ENCODE measurements at regions not wholly inside any gene's neighbourhood (a gene's known extent, or its start where the extent isn't known, plus 50 kb on each side); places are given as distances from the start of the nearest gene placed in this dataset.
"Not testable (repeated sequence)": the region's sequence is repeated elsewhere in the genome, so short reads cannot be mapped to it uniquely, and the experiment has no call there.

DNA sequence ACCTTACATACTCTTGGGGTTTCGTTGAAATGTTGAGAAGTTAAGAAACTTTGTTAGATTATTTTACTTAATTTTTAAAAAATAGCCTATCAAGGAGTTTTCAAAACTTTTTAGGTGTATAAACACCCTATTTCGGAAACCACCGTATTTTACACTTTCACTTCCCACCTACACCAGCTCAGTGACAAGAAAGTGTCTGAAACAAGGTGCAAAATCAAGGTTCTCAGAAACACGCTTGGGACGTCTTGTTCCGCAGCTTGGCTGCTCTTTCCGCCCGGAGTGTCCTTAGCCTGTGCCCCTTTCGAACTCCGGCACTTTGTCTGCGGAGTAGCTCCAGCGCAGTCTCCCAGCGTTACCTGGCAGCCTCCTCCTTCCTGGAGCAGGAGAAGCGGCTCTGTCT is 233.8 kb upstream of the PLGLB1 start:
- H3K4me2 ChIP-seq; H3K27me3 ChIP-seq (ENCODE audit: insufficient read depth, low read depth); H3K4me1 ChIP-seq (ENCODE audit: low read depth, poor library complexity, severe bottlenecking); H3K4me3 ChIP-seq (IDR thresholded peaks at IDR 0.05; ENCODE audit: insufficient read depth, low read depth, low read length); H3K79me2 ChIP-seq (ENCODE audit: insufficient read depth, low read depth); H3K9ac ChIP-seq; H2AFZ ChIP-seq (ENCODE audit: low read depth); H3K27ac ChIP-seq; H4K20me1 ChIP-seq (ENCODE audit: insufficient read depth); H3K36me3 ChIP-seq (ENCODE audit: insufficient read depth): not testable (repeated sequence)

DNA sequence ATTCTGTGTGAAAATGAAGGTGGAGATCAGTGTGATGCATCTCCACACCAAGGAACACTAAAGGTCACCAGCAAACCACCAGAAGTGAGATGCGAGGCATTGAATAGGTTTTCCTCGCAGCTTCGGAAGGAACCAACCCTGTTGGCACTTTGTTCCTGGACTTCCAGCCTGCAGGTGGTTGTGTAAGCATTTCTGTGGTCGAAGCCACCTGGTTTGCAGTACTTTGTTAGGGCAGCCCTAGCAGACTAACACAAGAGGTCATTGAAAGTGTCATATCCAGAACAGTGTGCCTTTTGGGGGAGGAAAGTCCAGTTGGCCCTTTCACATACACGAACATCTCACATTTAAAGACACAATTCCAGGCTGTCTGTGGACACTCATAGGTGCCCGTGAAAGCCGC is 237.2 kb upstream of the PLGLB1 start:
- H3K27me3 ChIP-seq (ENCODE audit: insufficient read depth, low read depth); H3K4me3 ChIP-seq (IDR thresholded peaks at IDR 0.05; ENCODE audit: insufficient read depth, low read depth, low read length); H3K79me2 ChIP-seq (ENCODE audit: insufficient read depth, low read depth); H3K36me3 ChIP-seq (ENCODE audit: insufficient read depth); H3K9ac ChIP-seq; H3K4me1 ChIP-seq (ENCODE audit: low read depth, poor library complexity, severe bottlenecking); H3K4me2 ChIP-seq; H3K27ac ChIP-seq; H2AFZ ChIP-seq (ENCODE audit: low read depth); H4K20me1 ChIP-seq (ENCODE audit: insufficient read depth): not testable (repeated sequence)

DNA sequence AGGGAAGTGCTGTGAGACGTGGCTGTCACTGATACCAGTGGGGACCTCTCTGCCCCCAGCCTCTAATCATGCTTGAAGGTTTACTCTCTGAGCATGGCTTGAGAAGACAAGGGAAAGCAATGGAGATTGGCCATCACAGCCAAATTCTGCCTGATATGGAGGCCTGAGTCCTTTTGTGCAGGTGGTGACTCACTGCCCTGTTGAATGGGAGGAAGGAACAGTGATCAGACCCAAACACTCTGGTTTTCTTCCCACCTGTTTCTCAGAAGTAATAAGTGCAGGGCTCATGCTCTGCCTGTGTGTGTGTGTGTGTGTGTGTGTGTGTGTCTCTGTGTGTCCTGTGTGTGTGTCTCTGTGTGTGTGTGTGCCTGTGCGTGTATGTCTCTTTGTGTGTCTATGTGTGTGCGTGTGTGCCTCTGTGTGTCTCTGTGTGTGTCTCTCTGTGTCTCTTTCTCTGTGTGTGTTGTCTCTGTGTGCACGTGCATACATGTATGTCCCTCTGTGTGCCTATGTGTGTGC is 240.6 kb upstream of the PLGLB1 start:
- not testable (repeated sequence) for H3K27me3 ChIP-seq (ENCODE audit: insufficient read depth, low read depth); H3K9ac ChIP-seq; H4K20me1 ChIP-seq (ENCODE audit: insufficient read depth); H3K4me2 ChIP-seq; H2AFZ ChIP-seq (ENCODE audit: low read depth); H3K4me3 ChIP-seq (IDR thresholded peaks at IDR 0.05; ENCODE audit: insufficient read depth, low read depth, low read length); H3K36me3 ChIP-seq (ENCODE audit: insufficient read depth); H3K27ac ChIP-seq; H3K79me2 ChIP-seq (ENCODE audit: insufficient read depth, low read depth)
- peaks cover 11% of the 10 kb centered on the region for H3K4me1 ChIP-seq (ENCODE audit: low read depth, poor library complexity, severe bottlenecking)

DNA sequence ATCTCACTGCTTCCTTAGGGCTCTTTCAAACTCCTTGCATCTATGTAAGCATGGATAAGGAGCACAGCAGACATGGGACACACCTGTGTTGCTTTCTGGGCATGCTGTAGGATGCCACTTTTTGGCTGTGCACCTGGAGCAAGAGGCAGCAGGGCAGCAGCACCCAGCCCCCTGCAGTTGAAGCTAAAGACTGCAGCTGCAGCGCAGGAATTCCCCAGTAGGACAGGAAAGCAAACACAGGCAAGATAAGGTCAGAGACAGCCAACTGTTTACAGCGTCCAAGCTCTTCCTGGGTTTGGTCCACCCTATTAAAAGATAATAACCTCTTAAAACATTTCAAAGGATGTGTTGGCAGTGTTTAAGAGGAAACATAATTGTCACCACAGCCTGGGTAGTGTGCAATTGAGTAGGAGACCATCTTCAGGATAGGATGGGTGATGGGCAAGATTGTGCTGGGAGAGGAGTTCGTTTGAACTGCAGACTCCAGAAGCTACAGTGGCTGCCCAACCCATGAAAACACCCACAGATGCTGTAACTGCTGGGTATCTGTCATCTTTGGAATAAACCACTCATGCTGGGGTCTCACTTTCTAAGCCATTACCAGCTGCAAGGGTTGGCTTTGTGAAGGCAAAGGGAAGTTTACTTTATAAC is 242.3 kb upstream of the PLGLB1 start:
- H3K9ac ChIP-seq; H3K36me3 ChIP-seq (ENCODE audit: insufficient read depth); H4K20me1 ChIP-seq (ENCODE audit: insufficient read depth): not testable (repeated sequence)

DNA sequence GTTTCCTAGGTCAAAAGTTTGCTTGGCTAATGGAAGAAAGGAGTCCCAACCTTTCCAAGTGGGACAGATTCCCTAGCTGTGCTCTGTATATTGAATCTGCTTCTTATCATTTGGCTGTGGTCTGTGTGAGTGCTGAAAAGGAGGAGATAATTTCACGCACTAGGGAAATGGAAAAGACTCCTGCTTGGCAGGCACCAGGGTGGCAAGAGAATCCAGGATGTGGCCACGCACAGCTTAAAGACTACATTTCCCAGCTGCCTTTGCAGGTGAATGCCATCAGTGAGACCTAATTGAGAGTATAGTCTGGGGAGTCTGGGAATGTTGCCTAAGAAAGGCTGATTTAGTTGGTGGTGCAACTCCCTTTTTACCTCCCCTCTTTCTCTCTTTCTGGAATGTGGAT is 253.5 kb upstream of the PLGLB1 start:
- H3K9ac ChIP-seq; H3K4me2 ChIP-seq; H4K20me1 ChIP-seq (ENCODE audit: insufficient read depth); H3K4me1 ChIP-seq (ENCODE audit: low read depth, poor library complexity, severe bottlenecking); H3K4me3 ChIP-seq (IDR thresholded peaks at IDR 0.05; ENCODE audit: insufficient read depth, low read depth, low read length); H2AFZ ChIP-seq (ENCODE audit: low read depth); H3K79me2 ChIP-seq (ENCODE audit: insufficient read depth, low read depth); H3K36me3 ChIP-seq (ENCODE audit: insufficient read depth); H3K27ac ChIP-seq; H3K27me3 ChIP-seq (ENCODE audit: insufficient read depth, low read depth): not testable (repeated sequence)

More for the DNA sequence above, 242.3 kb upstream of the PLGLB1 start:
- H3K4me3 ChIP-seq (IDR thresholded peaks at IDR 0.05; ENCODE audit: insufficient read depth, low read depth, low read length); H3K27ac ChIP-seq; H3K79me2 ChIP-seq (ENCODE audit: insufficient read depth, low read depth); H3K27me3 ChIP-seq (ENCODE audit: insufficient read depth, low read depth); H2AFZ ChIP-seq (ENCODE audit: low read depth); H3K4me2 ChIP-seq: not testable (repeated sequence)
- peaks cover 11% of the 10 kb centered on the region for H3K4me1 ChIP-seq (ENCODE audit: low read depth, poor library complexity, severe bottlenecking)

DNA sequence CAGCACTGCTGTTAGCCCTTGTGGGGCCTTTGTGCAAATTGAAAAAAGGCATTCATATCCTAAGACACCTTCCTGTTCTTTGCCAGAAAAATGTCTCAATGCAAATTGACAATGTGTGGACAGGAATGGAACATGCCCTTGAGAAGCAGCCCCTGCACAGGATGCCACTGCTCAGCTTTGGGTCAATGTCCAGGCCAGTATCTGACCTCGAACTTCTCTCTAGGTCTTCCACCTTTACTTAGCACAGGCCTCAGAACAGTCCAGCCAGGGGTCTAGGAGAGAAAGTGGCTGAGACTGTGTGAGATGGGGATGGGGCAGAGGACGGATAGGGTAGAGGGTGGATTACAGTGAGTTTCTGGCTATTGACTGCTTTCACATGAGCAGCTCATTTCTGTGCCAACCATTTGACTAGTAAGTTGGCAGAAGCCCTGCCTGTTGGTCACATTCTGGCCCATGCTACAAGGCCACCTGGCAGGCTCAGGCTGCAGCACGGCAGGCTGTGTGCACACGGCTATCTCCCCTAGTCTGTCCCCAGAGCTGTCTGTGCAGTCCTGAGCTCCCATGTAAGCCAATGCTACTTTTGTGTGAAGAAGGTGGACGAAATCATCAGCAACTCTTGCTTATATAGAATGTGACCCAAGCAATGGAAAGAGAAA is 254.5 kb upstream of the PLGLB1 start:
- not testable (repeated sequence) for H3K27me3 ChIP-seq (ENCODE audit: insufficient read depth, low read depth); H3K27ac ChIP-seq; H3K79me2 ChIP-seq (ENCODE audit: insufficient read depth, low read depth); H3K4me1 ChIP-seq (ENCODE audit: low read depth, poor library complexity, severe bottlenecking); H3K4me2 ChIP-seq; H3K4me3 ChIP-seq (IDR thresholded peaks at IDR 0.05; ENCODE audit: insufficient read depth, low read depth, low read length); H3K9ac ChIP-seq; H3K36me3 ChIP-seq (ENCODE audit: insufficient read depth); H2AFZ ChIP-seq (ENCODE audit: low read depth); H4K20me1 ChIP-seq (ENCODE audit: insufficient read depth)

DNA sequence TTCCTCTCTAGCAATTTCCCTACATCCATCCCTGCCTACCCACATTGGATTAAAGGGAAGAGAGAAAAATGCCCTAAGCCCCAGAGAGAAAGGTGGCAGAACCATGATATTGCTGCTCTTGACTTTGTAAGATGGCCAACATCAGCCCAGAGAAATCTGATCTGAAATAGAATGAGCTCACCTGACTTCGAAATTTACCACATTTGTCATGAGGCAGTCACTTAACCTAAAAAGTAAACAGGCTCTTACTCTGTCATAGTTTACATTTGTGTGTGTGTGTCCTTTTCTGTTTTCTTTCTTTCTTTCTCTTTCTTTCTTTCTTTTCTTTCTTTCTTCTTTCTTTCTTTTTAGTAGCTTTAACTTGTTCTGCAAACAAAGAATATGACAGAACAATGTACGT is 255.0 kb upstream of the PLGLB1 start:
- H3K27ac ChIP-seq; H4K20me1 ChIP-seq (ENCODE audit: insufficient read depth); H3K4me1 ChIP-seq (ENCODE audit: low read depth, poor library complexity, severe bottlenecking); H3K79me2 ChIP-seq (ENCODE audit: insufficient read depth, low read depth); H3K4me2 ChIP-seq; H3K27me3 ChIP-seq (ENCODE audit: insufficient read depth, low read depth); H3K4me3 ChIP-seq (IDR thresholded peaks at IDR 0.05; ENCODE audit: insufficient read depth, low read depth, low read length); H2AFZ ChIP-seq (ENCODE audit: low read depth); H3K36me3 ChIP-seq (ENCODE audit: insufficient read depth); H3K9ac ChIP-seq: not testable (repeated sequence)

DNA sequence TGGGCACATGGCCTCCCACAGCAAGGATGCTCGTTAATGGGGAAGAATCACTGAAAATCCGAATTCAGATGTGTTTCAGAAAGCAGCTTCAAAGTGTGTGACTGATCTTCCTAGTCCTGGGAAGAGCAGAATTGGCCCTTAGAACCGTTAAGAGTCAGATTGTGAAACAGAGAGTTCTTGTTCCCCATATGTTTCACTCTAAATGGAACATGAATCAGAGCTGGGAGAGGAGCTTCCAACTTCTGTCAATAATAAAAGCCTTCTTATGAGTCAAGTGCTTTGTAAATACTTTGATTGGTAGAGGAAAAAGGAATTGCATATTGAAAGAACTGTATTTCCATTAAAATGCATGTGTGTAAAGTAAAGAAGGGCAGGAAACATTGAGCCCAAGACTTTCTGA is 256.1 kb upstream of the PLGLB1 start:
- not testable (repeated sequence) for H3K4me2 ChIP-seq; H3K4me1 ChIP-seq (ENCODE audit: low read depth, poor library complexity, severe bottlenecking); H3K27ac ChIP-seq; H3K79me2 ChIP-seq (ENCODE audit: insufficient read depth, low read depth); H3K27me3 ChIP-seq (ENCODE audit: insufficient read depth, low read depth); H2AFZ ChIP-seq (ENCODE audit: low read depth); H3K36me3 ChIP-seq (ENCODE audit: insufficient read depth); H3K9ac ChIP-seq; H3K4me3 ChIP-seq (IDR thresholded peaks at IDR 0.05; ENCODE audit: insufficient read depth, low read depth, low read length); H4K20me1 ChIP-seq (ENCODE audit: insufficient read depth)

DNA sequence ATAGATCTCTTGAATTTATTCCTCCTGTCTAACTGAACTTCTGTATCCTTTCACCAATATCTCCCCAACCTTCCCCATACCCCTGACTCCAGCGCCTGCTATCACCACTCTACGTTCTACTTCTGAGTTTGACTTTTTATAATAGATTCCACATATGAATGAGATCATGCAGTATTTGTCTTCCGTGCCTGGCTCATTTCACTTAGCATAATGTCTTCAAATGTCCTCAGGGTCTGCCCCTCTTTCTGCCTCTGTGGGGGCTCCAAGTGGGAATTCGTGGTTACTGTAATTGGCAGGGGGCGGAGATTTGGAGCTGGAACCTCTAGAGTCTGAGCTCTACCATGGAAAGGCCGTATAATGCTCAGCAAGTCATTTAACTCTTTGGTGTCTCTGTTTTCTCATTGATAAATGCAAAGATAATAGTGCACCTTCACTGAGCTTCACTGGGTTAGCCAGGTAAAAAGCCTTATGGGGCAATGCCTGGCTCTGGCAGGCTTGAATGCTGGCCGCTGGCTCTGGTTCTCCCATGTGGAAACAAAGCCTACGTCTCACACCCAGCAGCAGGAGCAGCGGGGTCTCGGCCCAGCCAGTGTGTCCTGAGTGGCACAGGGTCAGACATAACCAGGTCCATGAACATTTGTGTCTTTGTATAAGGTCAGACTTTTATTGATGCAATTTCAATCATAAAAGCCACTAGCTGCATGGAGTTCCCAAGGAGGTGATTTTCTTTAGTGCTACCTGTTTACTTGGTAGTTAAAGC is 259.1 kb upstream of the PLGLB1 start:
- not testable (repeated sequence) for H3K4me3 ChIP-seq (IDR thresholded peaks at IDR 0.05; ENCODE audit: insufficient read depth, low read depth, low read length); H4K20me1 ChIP-seq (ENCODE audit: insufficient read depth); H3K27me3 ChIP-seq (ENCODE audit: insufficient read depth, low read depth); H3K4me2 ChIP-seq; H2AFZ ChIP-seq (ENCODE audit: low read depth); H3K79me2 ChIP-seq (ENCODE audit: insufficient read depth, low read depth); H3K27ac ChIP-seq; H3K36me3 ChIP-seq (ENCODE audit: insufficient read depth); H3K9ac ChIP-seq; H3K4me1 ChIP-seq (ENCODE audit: low read depth, poor library complexity, severe bottlenecking)

DNA sequence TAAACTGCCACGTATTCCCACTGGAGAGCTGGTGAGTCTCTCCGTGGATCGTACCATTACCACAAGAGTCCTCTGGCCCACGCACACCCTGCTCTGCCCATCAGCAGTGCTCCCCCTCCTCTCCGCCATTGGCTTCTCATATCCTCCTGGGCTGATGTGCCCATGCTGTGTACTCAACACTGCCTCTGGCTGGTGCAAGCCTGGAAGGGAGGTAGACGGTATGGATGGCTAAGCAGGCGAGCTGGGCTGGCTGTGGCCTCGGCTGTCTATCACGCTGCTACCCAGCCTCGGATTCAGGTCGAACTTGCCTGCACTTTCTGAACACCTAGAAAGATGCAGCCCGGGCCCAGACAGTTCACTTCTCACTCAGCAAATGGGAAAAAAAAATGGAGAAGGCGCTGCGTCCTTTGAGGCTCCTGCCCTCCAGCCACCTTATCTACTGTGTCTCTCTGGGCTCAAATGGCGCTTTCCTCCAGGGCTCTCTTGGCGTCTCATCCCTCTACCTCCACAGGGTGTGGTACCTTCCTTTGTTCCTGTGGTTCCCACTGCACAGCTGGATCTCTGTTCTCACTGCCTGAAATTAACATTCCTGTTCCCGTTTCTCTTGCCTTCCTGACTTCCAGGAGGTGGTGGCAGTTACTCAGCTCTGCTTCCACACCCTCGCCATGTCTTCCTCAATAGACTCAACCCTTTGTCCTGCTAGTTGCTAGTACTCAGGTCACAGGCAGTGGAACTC is 262.3 kb upstream of the PLGLB1 start:
- H4K20me1 ChIP-seq (ENCODE audit: insufficient read depth); H2AFZ ChIP-seq (ENCODE audit: low read depth); H3K4me3 ChIP-seq (IDR thresholded peaks at IDR 0.05; ENCODE audit: insufficient read depth, low read depth, low read length); H3K79me2 ChIP-seq (ENCODE audit: insufficient read depth, low read depth); H3K27me3 ChIP-seq (ENCODE audit: insufficient read depth, low read depth); H3K36me3 ChIP-seq (ENCODE audit: insufficient read depth); H3K9ac ChIP-seq; H3K4me2 ChIP-seq; H3K27ac ChIP-seq; H3K4me1 ChIP-seq (ENCODE audit: low read depth, poor library complexity, severe bottlenecking): not testable (repeated sequence)
